Urothelium cell line (cell line): ENCODE measurements at regions not wholly inside any gene's neighbourhood (a gene's known extent, or its start where the extent isn't known, plus 50 kb on each side); places are given as distances from the start of the nearest gene placed in this dataset.

Experiments used
- DNase-seq: peaks from one replicate; pipeline ENCODE4 v3.0.0; 2011; ENCODE audit warnings: low spot score, mixed read lengths
- FAIRE-seq: peaks from 2 replicates; lab custom pipeline; 2011; peaks lifted over from hg19 to GRCh38; lab: Jason Lieb, UNC

- no peak for FAIRE-seq
- no peak for DNase-seq
These were observed 276.5 kb upstream of the MTNR1B start for GRCh38 chr11:92692826-92693546.

DNA sequence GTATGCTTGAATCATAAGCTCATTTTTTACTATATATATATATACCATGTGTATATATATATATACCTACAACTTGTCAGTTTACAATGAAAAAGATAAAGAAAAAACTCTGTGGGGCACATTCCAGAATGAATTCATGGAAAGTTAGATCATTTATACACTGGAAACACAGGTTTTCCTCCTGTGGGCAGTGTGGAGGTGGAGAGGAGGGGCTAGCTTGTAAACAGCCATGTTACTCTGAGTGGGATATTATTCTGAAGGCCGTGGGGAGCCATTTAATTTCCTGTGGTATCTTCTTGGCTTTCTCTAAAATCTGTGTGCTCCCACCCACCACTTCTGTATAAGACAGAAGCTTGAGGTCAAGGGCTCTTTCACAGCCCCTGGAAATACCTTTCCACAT, 273.4 kb upstream of the MTNR1B start:
- DNase-seq: no peak

GRCh38 chr11:92697461-92698312, 271.8 kb upstream of the MTNR1B start:
- FAIRE-seq: no peak

More for the DNA sequence above, 273.4 kb upstream of the MTNR1B start:
- FAIRE-seq: no peak

GRCh38 chr11:92698742-92699141, 270.7 kb upstream of the MTNR1B start:
- DNase-seq (no peak), FAIRE-seq (no peak)

More at GRCh38 chr11:92697461-92698312, 271.8 kb upstream of the MTNR1B start:
- no peak for DNase-seq

GRCh38 chr11:92702037-92702804, 267.2 kb upstream of the MTNR1B start:
- no peak for FAIRE-seq
- no peak for DNase-seq

GRCh38 chr11:92702805-92703448, 266.5 kb upstream of the MTNR1B start:
- FAIRE-seq (no peak), DNase-seq (no peak)

GRCh38 chr11:92703449-92703830, 266.0 kb upstream of the MTNR1B start:
- FAIRE-seq: no peak

DNA sequence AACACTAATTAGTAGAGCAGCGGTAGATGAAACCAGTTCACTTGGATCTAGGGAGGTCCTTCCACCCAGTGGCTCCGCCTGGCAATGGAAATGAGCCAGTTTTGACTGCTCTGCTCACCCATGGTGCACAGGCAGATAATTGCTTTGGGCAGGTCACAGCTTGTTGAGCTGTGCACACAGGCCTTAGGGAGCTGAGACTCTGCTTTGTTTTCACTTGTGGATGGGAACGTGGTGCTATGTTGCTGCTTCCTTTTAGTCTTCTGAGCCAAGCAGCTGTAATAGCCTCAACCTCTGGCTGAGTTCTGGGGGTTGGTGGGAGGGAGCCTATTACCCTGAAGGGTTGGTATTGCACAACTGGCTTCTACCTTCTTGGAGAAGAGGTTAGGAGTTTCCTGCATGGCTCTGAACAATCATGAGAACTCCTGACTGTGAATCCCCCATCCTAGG, 262.3 kb upstream of the MTNR1B start:
- FAIRE-seq (no peak), DNase-seq (no peak)

More at GRCh38 chr11:92703449-92703830, 266.0 kb upstream of the MTNR1B start:
- DNase-seq: no peak

DNA sequence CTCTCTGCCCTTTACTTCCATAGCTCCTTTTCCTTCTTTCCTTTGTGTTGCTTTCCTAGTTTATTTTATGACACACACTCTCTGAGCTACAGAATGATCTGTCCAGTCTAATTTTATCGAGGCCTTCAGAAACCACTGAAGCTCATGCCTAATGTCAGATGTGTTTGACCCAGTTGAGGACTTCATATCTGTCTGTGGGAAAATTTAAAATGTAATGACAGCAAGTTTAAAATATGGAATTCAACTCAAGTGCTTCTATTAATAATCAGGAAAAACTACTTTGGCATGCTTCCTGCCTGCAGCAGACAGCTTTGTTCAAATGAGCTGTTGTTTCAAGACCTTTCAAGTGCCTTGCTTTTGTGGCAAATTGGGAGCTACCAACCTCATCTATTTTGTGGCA, 261.8 kb upstream of the MTNR1B start:
- DNase-seq (no peak), FAIRE-seq (no peak)

DNA sequence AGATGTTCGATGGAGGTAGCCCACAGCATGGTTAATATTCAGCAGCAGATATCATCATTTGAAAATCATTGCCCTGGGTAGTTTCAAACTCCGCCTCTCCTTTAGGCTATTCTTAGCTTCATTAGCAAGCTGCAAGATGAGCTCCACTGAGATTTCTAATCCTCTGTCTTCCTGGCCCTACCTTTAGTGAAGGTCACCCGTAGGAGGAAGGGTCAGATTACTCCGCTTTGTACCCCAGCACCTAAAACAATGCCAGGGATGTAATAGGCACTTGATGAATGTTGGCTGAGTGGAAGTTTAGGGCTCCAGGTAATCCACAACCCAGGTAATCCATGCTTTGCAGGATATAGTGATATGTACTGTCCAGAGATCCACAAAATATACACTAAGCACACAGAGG, 260.1 kb upstream of the MTNR1B start:
- no peak for FAIRE-seq
- DNase-seq: no peak

- no peak for FAIRE-seq
- DNase-seq: no peak
These were observed 257.5 kb upstream of the MTNR1B start for GRCh38 chr11:92711926-92712325.

DNA sequence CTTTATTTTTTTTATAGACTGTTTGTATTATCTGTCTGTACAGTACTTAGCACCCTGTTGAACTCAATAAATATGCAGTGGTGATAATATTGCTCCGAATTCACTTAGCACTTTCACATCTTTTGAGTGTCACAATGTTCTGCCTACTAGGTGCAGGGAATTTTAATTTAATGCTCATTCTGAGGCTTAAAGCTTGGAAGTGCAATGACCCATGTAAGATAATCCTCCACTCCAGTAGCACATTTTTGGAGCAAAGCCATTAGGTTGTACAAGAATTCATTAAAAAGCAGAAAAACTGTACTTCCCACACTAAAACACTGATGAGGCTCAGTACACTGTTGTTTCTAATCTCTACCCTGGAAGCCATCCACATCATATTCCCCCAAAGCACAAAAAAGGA, 255.3 kb upstream of the MTNR1B start:
- DNase-seq (no peak), FAIRE-seq (no peak)

DNA sequence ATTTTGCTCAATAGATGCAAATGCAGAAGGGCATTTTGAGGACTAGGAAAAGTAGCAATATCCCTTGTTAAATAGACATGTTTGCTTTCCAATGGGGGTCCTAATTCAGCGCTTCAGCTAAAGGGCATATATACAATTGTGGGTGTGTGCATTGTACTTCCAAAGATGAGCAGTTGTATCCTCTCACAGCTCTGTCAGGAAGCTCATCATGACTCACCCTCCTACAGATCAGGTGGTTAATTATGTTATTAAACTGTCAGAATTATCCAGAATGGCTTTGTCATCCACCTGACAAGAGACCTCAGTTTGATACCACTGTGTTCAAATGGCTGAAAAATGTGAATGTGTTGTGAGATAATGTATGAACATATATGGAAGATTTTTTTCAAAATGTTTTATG, 252.2 kb upstream of the MTNR1B start:
- DNase-seq (no peak), FAIRE-seq (no peak)

- DNase-seq (no peak), FAIRE-seq (no peak)
These were observed 249.1 kb upstream of the MTNR1B start for GRCh38 chr11:92720385-92720784.

DNA sequence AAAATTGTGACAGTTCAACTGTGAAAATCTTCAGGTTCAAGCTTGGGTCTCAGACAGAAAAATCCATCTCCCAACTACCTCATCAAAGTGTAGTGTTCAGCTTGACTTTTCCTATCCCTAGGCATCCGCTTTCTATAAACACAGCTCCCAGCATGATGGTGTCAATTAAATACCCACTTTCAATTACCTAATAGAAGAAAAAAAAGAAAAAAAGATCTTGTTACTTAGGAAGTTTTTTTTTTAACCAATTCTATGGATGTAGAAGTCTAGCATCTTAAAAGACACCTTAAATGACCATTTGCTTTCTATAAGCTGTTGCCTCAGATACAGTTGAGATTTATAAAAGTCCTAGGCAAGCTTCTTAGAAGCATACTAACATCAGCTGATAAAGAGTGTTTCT, 244.1 kb upstream of the MTNR1B start:
- DNase-seq: no peak
- no peak for FAIRE-seq

GRCh38 chr11:92727123-92727522, 242.3 kb upstream of the MTNR1B start:
- no peak for FAIRE-seq
- DNase-seq: no peak

DNA sequence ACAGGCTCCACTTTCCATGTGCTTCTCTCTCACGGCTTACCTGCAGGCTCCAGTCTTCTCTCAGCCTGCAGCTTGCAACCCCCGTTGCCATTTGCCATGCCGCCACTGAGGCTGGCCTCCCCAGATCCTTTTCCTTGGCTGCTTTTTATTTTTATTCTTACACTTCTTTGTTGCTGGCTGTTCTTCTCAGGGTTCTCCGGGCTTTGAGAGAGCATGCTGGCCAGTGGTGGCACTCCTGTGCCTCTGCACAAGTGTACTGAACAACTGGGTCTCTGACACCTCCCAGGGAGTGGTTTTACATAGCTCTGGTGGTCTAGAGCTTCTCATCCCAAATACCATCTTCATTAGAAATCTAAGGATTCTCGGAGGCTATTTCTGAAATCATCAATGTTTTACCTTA, 241.7 kb upstream of the MTNR1B start:
- DNase-seq: no peak
- FAIRE-seq: no peak

GRCh38 chr11:92728628-92729027, 240.8 kb upstream of the MTNR1B start:
- DNase-seq: no peak
- FAIRE-seq: no peak

DNA sequence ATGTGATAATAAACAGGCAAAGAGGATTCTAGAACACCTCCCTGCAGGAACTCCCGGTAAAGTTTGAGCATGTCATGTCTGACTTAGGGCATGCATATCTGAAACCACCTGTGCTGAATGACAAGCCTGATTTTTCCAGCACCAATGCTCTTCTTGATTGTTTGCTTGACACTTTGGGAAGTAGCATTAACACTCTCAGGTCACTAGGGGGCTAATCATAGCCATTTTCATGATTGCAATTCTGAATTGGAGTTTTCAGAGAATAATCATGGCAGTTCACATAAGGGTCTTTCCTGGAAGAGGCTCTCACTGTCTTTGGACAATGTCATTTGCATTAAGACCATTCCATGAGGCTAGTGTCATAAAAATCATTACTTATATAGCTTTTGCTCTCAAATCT, 234.4 kb upstream of the MTNR1B start:
- FAIRE-seq (no peak), DNase-seq (no peak)

DNA sequence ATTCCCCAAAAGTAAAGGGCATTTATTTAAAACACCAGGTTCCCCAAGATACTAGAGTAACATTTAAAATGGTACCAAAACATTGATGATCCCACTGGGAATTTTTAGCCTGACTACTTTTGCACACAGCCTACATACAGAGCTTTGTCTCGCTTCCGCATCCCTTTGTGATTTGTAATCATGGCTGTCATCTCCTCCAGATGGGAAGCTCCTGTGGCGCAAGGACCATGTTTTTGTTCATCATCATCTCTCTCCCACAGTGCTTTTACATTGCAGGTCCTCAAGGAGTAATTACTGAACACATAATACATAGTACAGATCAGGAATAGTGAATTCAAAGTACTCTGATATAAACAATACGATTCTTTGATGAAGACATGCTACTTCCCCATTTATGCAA, 231.2 kb upstream of the MTNR1B start:
- FAIRE-seq (no peak), DNase-seq (no peak)

- DNase-seq (no peak), FAIRE-seq (no peak)
These were observed 230.4 kb upstream of the MTNR1B start for GRCh38 chr11:92739041-92739440.
